Coronary artery (tissue), 2 donors: ENCODE measurements at regions not wholly inside any gene's neighbourhood (a gene's known extent, or its start where the extent isn't known, plus 50 kb on each side); places are given as distances from the start of the nearest gene placed in this dataset.

Source experiments
- DNase-seq: peaks from one replicate; pipeline ENCODE4 v3.0.0-alpha.2; 2017; ENCODE audit warnings: low spot score
- H3K27ac ChIP-seq, 2 donors: fragments of 200-600 bp; sonication (generic); one replicate each; pipeline ENCODE4 v1.5.1; 2016 to 2019
- H3K4me3 ChIP-seq: fragments of 200-600 bp; sonication (generic); 2 replicates; pipeline ENCODE4 v1.5.1; 2016; ENCODE audit warnings: mild to moderate bottlenecking, moderate library complexity
- TF ChIP-seq, protein P1 (sequence below): fragments of 200-600 bp; sonication (generic); IDR thresholded peaks from one replicate; pipeline ENCODE4 v1.5.1; 2019; ENCODE audit warnings: antibody characterized with exemption

DNA sequence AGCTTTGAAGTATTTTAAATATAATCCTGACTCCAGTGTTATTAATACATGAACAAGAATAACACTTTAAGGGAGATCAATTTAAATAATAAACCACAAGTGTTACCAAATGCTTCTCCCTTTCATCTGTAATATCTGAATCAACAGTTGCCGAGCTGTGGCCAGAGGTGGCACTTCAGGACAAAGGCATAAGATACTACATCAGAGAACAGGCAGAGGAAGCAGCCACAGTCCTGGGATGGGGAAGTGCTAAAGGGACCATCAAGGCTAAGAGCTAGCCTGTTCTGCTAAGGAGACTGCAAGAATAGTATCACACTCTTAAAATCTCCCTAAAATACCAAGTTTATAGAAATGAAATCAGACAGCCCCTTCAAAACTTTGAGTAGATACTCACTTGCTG is 378.2 kb upstream of the PRKCQ start:
- no peak for DNase-seq
- no peak overlapping the region for H3K4me3 ChIP-seq
- no peak overlapping the region for H3K27ac ChIP-seq
- TF ChIP-seq, protein P1, sequence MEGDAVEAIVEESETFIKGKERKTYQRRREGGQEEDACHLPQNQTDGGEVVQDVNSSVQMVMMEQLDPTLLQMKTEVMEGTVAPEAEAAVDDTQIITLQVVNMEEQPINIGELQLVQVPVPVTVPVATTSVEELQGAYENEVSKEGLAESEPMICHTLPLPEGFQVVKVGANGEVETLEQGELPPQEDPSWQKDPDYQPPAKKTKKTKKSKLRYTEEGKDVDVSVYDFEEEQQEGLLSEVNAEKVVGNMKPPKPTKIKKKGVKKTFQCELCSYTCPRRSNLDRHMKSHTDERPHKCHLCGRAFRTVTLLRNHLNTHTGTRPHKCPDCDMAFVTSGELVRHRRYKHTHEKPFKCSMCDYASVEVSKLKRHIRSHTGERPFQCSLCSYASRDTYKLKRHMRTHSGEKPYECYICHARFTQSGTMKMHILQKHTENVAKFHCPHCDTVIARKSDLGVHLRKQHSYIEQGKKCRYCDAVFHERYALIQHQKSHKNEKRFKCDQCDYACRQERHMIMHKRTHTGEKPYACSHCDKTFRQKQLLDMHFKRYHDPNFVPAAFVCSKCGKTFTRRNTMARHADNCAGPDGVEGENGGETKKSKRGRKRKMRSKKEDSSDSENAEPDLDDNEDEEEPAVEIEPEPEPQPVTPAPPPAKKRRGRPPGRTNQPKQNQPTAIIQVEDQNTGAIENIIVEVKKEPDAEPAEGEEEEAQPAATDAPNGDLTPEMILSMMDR, result no peak

DNA sequence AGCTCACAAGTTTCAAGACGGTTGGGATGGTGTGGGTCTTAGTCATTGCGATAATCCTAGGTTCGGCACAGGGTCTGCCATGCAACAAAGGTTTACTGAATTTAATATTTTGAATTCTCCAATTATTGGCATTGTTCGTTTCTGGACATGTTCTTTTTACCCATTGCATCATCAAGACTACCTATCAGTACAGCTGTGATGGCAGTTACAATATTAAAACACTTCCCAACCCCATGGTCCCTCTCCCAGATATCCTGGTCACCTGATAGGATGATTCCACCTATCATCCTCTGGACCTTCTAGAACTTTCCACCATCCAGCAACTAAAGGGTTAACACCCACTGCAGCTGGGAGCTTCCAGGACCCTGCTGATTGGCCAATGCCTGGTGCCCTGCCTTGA is 377.8 kb upstream of the PRKCQ start:
- no peak for DNase-seq
- H3K4me3 ChIP-seq, result no peak overlapping the region
- TF ChIP-seq, protein P1, result no peak
- no peak overlapping the region for H3K27ac ChIP-seq

DNA sequence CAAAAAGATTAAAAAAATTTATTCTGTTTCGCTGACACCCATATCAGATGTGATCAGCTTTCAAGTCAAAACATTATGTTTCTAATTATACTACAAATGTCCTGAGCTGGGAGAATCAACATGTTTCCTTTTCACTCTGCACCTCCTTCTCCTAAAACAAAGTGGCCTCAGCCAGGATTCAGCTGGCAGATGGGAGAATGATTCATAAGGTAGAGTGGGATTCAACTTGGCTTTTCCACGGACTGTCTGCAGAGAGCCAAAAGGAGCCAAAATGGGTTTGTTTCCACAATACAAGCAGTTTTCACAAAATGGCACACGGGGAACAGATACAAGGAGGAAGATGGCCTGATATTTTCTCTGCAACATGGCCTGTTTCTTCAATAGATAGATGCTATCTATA is 376.5 kb upstream of the PRKCQ start:
- Histone ChIP-seq H3K4me3 (no peak overlapping the region), H3K27ac (no peak overlapping the region)
- TF ChIP-seq, protein P1, result no peak
- DNase-seq, result no peak

DNA sequence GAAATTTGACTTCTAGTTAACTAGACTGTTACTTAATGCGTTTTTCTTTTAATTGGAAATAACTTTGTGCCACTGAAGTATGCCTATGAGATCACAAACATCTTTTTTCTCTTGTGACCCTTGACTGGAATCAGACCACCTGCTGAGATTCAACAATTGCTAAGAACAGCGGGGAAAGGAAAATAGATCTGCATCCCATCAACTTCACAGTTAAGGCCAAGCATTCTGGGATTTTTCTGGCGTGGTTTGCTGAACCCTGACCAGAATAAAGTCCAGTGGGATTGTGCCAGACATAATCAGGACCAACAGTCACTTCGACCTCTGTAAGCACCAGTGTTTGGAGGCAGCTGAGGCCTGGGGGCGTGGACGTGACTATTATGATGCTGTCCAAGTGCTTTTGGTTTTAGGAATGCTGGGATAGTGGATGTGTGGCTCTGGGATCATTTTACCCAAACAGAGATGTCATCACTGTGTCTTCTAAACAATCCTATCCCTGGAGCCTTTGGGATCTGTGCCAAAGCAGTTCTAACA is 373.3 kb upstream of the PRKCQ start:
- Histone ChIP-seq H3K4me3 (no peak overlapping the region), H3K27ac (no peak overlapping the region)
- TF ChIP-seq, protein P1, result no peak
- DNase-seq, result no peak

DNA sequence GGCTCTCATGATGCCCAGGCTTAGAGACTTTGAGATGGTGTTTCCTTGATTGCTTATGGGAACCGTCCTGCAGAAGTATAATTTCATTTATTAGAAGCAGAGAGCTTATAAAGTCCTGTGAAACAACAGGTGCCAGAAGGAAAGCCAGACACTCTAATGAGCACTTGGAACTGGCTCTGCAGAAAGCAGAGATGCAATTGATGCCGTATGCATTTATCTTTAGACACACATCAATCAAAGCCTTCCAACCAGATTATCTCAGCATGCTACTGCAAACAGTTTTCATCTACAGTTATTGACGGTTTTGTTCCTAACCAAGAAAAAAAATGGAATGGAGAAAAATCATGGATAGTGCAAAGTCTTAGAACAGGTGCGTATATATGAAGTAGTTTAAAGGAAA is 371.7 kb upstream of the PRKCQ start:
- DNase-seq, result no peak
- H3K4me3 ChIP-seq, result no peak overlapping the region
- TF ChIP-seq, protein P1, result no peak
- H3K27ac ChIP-seq, result no peak overlapping the region

DNA sequence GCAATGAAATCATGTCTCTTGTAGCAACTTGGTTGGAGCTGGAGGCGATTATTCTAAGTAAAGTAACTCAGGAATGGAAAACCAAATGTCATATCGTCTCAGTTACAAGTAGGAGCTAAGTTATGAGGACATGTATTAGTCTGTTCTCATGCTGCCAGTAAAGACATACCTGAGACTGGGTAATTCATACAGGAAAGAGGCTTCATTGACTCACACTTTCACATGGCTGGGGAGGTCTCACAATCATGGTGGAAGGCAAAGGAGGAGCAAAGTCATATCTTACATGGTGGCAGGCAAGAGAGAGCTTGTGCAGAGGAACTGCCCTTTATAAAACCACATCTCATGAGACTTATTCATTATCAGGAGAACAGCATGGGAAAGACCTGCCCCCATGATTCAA is 370.1 kb upstream of the PRKCQ start:
- TF ChIP-seq, protein P1, result no peak
- Histone ChIP-seq H3K27ac (no peak overlapping the region), H3K4me3 (no peak overlapping the region)
- DNase-seq, result no peak

DNA sequence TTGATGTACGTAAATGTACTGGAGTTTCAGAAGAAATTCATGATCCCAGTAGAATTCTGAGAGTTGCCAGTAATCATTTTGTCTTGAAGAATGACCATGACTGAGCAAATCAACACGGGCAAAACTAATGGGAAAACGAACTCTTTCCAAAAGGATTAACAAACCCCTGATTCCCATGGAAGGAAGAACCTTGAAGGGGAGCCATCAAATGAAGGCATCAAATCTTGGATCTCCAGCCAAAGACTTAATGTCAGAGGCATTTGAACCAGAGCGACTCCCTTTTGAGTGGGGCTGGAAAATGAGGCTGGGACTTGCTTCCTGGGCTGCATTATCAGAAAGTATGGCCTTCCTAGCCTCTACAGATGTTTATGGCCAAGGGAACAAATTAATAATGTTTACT is 364.4 kb upstream of the PRKCQ start:
- Histone ChIP-seq H3K27ac (no peak overlapping the region), H3K4me3 (no peak overlapping the region)
- TF ChIP-seq, protein P1, result no peak
- no peak for DNase-seq
